ENCODE measurements at regions not wholly inside any gene's neighbourhood (a gene's known extent, or its start where the extent isn't known, plus 50 kb on each side); places are given as distances from the start of the nearest gene placed in this dataset.

- no peak for TF ChIP-seq CTCF (IDR thresholded peaks at IDR 0.05)
- no peak for TF ChIP-seq EZH2 (IDR thresholded peaks at IDR 0.05; ENCODE audit: borderline replicate concordance, insufficient read depth, low read depth, low read length, poor library complexity, severe bottlenecking)
These were observed 294.1 kb downstream of the TFAP2B start for GRCh38 chr6:51112731-51113130.

Measured in B cell (primary cell).